ENCODE measurements at regions not wholly inside any gene's neighbourhood (a gene's known extent, or its start where the extent isn't known, plus 50 kb on each side); places are given as distances from the start of the nearest gene placed in this dataset.
A peak's percentile ranks its signal among the peaks of the same experiment; 100 is the strongest.
"Not testable (repeated sequence)": the region's sequence is repeated elsewhere in the genome, so short reads cannot be mapped to it uniquely, and the experiment has no call there.

GRCh38 chr7:149610441-149611011 lies 112.9 kb upstream of the ZNF746 start:
- Histone ChIP-seq H3K27me3 (replicated peaks; ENCODE audit: control insufficient read depth, insufficient read depth, low read length, poor library complexity, severe bottlenecking) (no peaks in the 10 kb centered on the region), H3K27ac (ENCODE audit: insufficient read depth, low read length, poor library complexity, severe bottlenecking) (no peak overlapping the region), H3K36me3 (ENCODE audit: control insufficient read depth, insufficient read depth, low read length) (peaks cover 45% of the 10 kb centered on the region), H3K9me3 (ENCODE audit: control insufficient read depth, low read length) (no peaks in the 10 kb centered on the region), H3K4me3 (ENCODE audit: insufficient read depth, low read depth, low read length, poor library complexity, severe bottlenecking) (no peak overlapping the region), H3K4me1 (ENCODE audit: control insufficient read depth, insufficient read depth, low read length, poor library complexity, severe bottlenecking) (no peaks in the 10 kb centered on the region)
- no peak for DNase-seq

GRCh38 chr7:149608168-149608567 lies 110.6 kb upstream of the ZNF746 start:
- Histone ChIP-seq H3K27me3 (replicated peaks; ENCODE audit: control insufficient read depth, insufficient read depth, low read length, poor library complexity, severe bottlenecking) (no peaks in the 10 kb centered on the region), H3K27ac (ENCODE audit: insufficient read depth, low read length, poor library complexity, severe bottlenecking) (no peak overlapping the region), H3K4me1 (ENCODE audit: control insufficient read depth, insufficient read depth, low read length, poor library complexity, severe bottlenecking) (no peaks in the 10 kb centered on the region), H3K36me3 (ENCODE audit: control insufficient read depth, insufficient read depth, low read length) (peaks cover 31% of the 10 kb centered on the region), H3K4me3 (ENCODE audit: insufficient read depth, low read depth, low read length, poor library complexity, severe bottlenecking) (no peak overlapping the region), H3K9me3 (ENCODE audit: control insufficient read depth, low read length) (no peaks in the 10 kb centered on the region)
- DNase-seq = no peak

- Histone ChIP-seq H3K9me3 (ENCODE audit: control insufficient read depth, low read length) (no peaks in the 10 kb centered on the region), H3K27ac (ENCODE audit: insufficient read depth, low read length, poor library complexity, severe bottlenecking) (no peak overlapping the region), H3K36me3 (ENCODE audit: control insufficient read depth, insufficient read depth, low read length) (peaks cover 26% of the 10 kb centered on the region), H3K27me3 (replicated peaks; ENCODE audit: control insufficient read depth, insufficient read depth, low read length, poor library complexity, severe bottlenecking) (no peaks in the 10 kb centered on the region), H3K4me3 (ENCODE audit: insufficient read depth, low read depth, low read length, poor library complexity, severe bottlenecking) (no peak overlapping the region), H3K4me1 (ENCODE audit: control insufficient read depth, insufficient read depth, low read length, poor library complexity, severe bottlenecking) (no peaks in the 10 kb centered on the region)
- DNase-seq = no peak
Observed at GRCh38 chr7:149607683-149608082, 110.1 kb upstream of the ZNF746 start.

GRCh38 chr7:149606826-149607225 lies 109.2 kb upstream of the ZNF746 start:
- DNase-seq = no peak
- Histone ChIP-seq H3K27me3 (replicated peaks; ENCODE audit: control insufficient read depth, insufficient read depth, low read length, poor library complexity, severe bottlenecking) (no peaks in the 10 kb centered on the region), H3K27ac (ENCODE audit: insufficient read depth, low read length, poor library complexity, severe bottlenecking) (no peak overlapping the region), H3K9me3 (ENCODE audit: control insufficient read depth, low read length) (no peaks in the 10 kb centered on the region), H3K4me1 (ENCODE audit: control insufficient read depth, insufficient read depth, low read length, poor library complexity, severe bottlenecking) (no peaks in the 10 kb centered on the region), H3K4me3 (ENCODE audit: insufficient read depth, low read depth, low read length, poor library complexity, severe bottlenecking) (no peak overlapping the region), H3K36me3 (ENCODE audit: control insufficient read depth, insufficient read depth, low read length) (peaks cover 21% of the 10 kb centered on the region)

- H3K27ac ChIP-seq (ENCODE audit: insufficient read depth, low read length, poor library complexity, severe bottlenecking) = no peak overlapping the region
Observed at GRCh38 chr7:149605696-149606095, 108.1 kb upstream of the ZNF746 start.

GRCh38 chr7:149604521-149604920 lies 106.9 kb upstream of the ZNF746 start:
- peaks cover 2% of the 10 kb centered on the region for H3K4me1 ChIP-seq (ENCODE audit: control insufficient read depth, insufficient read depth, low read length, poor library complexity, severe bottlenecking)
- DNase-seq = no peak
- H3K9me3 ChIP-seq (ENCODE audit: control insufficient read depth, low read length) = no peaks in the 10 kb centered on the region
- peaks cover 11% of the 10 kb centered on the region for H3K36me3 ChIP-seq (ENCODE audit: control insufficient read depth, insufficient read depth, low read length)
- H3K27ac ChIP-seq (ENCODE audit: insufficient read depth, low read length, poor library complexity, severe bottlenecking) = no peak overlapping the region
- no peaks in the 10 kb centered on the region for H3K27me3 ChIP-seq (replicated peaks; ENCODE audit: control insufficient read depth, insufficient read depth, low read length, poor library complexity, severe bottlenecking)
- no peak overlapping the region for H3K4me3 ChIP-seq (ENCODE audit: insufficient read depth, low read depth, low read length, poor library complexity, severe bottlenecking)

More at GRCh38 chr7:149605696-149606095, 108.1 kb upstream of the ZNF746 start:
- DNase-seq = no peak
- no peak overlapping the region for H3K4me3 ChIP-seq (ENCODE audit: insufficient read depth, low read depth, low read length, poor library complexity, severe bottlenecking)
- no peaks in the 10 kb centered on the region for H3K9me3 ChIP-seq (ENCODE audit: control insufficient read depth, low read length)
- no peaks in the 10 kb centered on the region for H3K27me3 ChIP-seq (replicated peaks; ENCODE audit: control insufficient read depth, insufficient read depth, low read length, poor library complexity, severe bottlenecking)
- H3K4me1 ChIP-seq (ENCODE audit: control insufficient read depth, insufficient read depth, low read length, poor library complexity, severe bottlenecking) = no peaks in the 10 kb centered on the region
- H3K36me3 ChIP-seq (ENCODE audit: control insufficient read depth, insufficient read depth, low read length) = peaks cover 13% of the 10 kb centered on the region

- H3K4me3 ChIP-seq (ENCODE audit: insufficient read depth, low read depth, low read length, poor library complexity, severe bottlenecking); H3K4me1 ChIP-seq (ENCODE audit: control insufficient read depth, insufficient read depth, low read length, poor library complexity, severe bottlenecking); H3K9me3 ChIP-seq (ENCODE audit: control insufficient read depth, low read length); H3K27ac ChIP-seq (ENCODE audit: insufficient read depth, low read length, poor library complexity, severe bottlenecking); H3K27me3 ChIP-seq (replicated peaks; ENCODE audit: control insufficient read depth, insufficient read depth, low read length, poor library complexity, severe bottlenecking); H3K36me3 ChIP-seq (ENCODE audit: control insufficient read depth, insufficient read depth, low read length): not testable (repeated sequence)
- peak in 1 of 3 donors; percentile 19 for DNase-seq
Observed at GRCh38 chr7:149600669-149601330, 103.2 kb upstream of the ZNF746 start.

- H3K36me3 ChIP-seq (ENCODE audit: control insufficient read depth, insufficient read depth, low read length) = peaks cover 8% of the 10 kb centered on the region
- no peaks in the 10 kb centered on the region for H3K9me3 ChIP-seq (ENCODE audit: control insufficient read depth, low read length)
- H3K27ac ChIP-seq (ENCODE audit: insufficient read depth, low read length, poor library complexity, severe bottlenecking) = no peak overlapping the region
- H3K4me3 ChIP-seq (ENCODE audit: insufficient read depth, low read depth, low read length, poor library complexity, severe bottlenecking) = no peak overlapping the region
- H3K27me3 ChIP-seq (replicated peaks; ENCODE audit: control insufficient read depth, insufficient read depth, low read length, poor library complexity, severe bottlenecking) = no peaks in the 10 kb centered on the region
- peaks cover 4% of the 10 kb centered on the region for H3K4me1 ChIP-seq (ENCODE audit: control insufficient read depth, insufficient read depth, low read length, poor library complexity, severe bottlenecking)
- DNase-seq = no peak
Observed at GRCh38 chr7:149599636-149600206, 102.1 kb upstream of the ZNF746 start.

GRCh38 chr7:149598721-149599308 lies 101.2 kb upstream of the ZNF746 start:
- Histone ChIP-seq H3K9me3 (ENCODE audit: control insufficient read depth, low read length) (no peaks in the 10 kb centered on the region), H3K4me1 (ENCODE audit: control insufficient read depth, insufficient read depth, low read length, poor library complexity, severe bottlenecking) (peaks cover 4% of the 10 kb centered on the region), H3K36me3 (ENCODE audit: control insufficient read depth, insufficient read depth, low read length) (peaks cover 8% of the 10 kb centered on the region), H3K27ac (ENCODE audit: insufficient read depth, low read length, poor library complexity, severe bottlenecking) (no peak overlapping the region), H3K4me3 (ENCODE audit: insufficient read depth, low read depth, low read length, poor library complexity, severe bottlenecking) (no peak overlapping the region), H3K27me3 (replicated peaks; ENCODE audit: control insufficient read depth, insufficient read depth, low read length, poor library complexity, severe bottlenecking) (no peaks in the 10 kb centered on the region)
- DNase-seq = no peak

- not testable (repeated sequence) for DNase-seq; H3K4me3 ChIP-seq (ENCODE audit: insufficient read depth, low read depth, low read length, poor library complexity, severe bottlenecking); H3K4me1 ChIP-seq (ENCODE audit: control insufficient read depth, insufficient read depth, low read length, poor library complexity, severe bottlenecking); H3K9me3 ChIP-seq (ENCODE audit: control insufficient read depth, low read length); H3K27me3 ChIP-seq (replicated peaks; ENCODE audit: control insufficient read depth, insufficient read depth, low read length, poor library complexity, severe bottlenecking); H3K27ac ChIP-seq (ENCODE audit: insufficient read depth, low read length, poor library complexity, severe bottlenecking)
- H3K36me3 ChIP-seq (ENCODE audit: control insufficient read depth, insufficient read depth, low read length) = peaks cover 11% of the 10 kb centered on the region
Observed at GRCh38 chr7:149597789-149598188, 100.2 kb upstream of the ZNF746 start.
